GM18498 (cell line): ENCODE measurements at regions not wholly inside any gene's neighbourhood (a gene's known extent, or its start where the extent isn't known, plus 50 kb on each side); places are given as distances from the start of the nearest gene placed in this dataset.

Source experiments
- ATAC-seq: cut with Tn5 transposase; IDR thresholded peaks from one replicate; pipeline ENCODE4 v1.9.1; 2021; ENCODE audit warnings: mild to moderate bottlenecking, moderate library complexity; ENCODE audit not compliant: unreplicated experiment

DNA sequence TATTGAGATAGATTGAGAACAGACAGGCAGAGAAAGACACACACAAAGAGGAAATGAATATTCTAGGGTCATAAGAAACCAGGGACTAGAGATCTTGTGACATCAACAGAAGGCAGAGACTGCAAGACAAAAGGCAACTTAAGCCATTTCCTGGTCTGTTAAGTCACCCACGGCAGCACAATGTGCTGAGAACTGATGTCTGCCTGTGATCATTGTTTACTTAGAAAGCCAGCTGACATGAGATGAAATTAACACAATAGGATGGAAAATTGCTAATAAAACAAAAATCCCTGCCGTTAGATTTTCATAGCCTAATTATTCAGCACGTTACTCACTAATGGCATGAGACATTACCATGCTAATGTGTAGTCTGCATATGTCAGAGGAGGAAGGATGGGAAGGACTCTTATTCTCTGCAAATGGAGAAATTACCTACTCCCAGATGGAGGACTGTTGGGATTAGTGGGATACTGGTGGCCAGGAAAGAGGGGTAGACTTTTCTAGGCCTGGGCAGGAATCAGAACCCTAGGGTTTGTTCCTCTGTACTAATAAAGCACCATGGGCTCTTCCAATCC, 191.3 kb upstream of the PODXL start:
- ATAC-seq: no peak

- ATAC-seq: no peak
These were observed 189.2 kb upstream of the PODXL start for GRCh38 chr7:131745390-131746248.

DNA sequence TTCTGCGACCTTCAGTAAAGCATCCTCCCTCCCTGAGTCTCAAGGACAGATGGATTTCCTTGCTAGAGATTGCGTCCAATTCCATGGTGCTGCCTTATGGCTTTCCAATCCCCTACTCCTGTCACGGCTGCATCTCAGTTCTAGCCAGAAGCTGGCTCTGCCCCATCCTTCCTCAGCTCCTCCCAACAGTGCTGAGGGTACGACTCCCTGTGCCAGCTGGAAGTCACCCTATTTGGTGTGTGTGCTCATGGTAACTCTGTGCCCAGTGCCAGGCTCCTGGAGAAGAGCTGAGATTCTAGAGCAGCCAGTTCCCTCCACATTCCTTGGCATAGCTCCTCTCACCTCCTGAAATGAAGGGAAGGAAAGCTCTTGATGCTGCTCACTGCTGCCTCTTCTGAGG, 185.0 kb upstream of the PODXL start:
- no peak for ATAC-seq

DNA sequence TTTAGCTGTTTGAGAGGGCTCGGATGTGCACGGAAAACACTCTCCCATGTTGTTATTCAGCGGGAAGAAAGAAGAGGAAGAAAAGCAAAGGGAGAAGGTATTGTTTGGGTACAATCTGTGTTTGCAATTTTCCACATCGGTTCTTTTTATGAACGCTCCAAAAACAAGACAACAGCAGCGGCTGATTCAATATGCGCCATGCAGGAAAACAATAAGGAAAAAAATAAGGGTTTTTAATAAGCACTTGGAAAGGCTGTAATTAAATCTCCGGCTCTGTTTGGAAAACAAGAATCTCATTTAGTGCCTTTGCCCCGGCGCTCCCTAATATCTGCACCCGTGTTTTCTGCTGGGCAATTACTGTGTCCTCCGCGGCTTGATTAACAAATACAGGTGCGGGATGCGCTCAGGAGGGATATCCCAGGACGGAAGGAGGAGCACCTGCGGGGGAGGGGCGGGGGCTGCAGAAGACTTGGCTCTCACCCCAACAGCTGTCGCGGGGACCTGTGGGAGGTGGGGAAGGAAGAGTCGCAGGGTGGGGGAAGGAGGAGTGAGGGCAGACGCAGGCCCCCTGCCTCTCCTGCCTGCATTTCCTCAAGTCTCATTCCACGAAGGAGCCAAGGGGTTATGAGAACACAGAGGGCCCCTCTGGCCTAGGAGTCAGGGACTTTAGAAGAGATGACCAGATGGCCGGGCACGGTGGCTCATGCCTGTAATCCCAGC, 181.5 kb upstream of the PODXL start:
- no peak for ATAC-seq

DNA sequence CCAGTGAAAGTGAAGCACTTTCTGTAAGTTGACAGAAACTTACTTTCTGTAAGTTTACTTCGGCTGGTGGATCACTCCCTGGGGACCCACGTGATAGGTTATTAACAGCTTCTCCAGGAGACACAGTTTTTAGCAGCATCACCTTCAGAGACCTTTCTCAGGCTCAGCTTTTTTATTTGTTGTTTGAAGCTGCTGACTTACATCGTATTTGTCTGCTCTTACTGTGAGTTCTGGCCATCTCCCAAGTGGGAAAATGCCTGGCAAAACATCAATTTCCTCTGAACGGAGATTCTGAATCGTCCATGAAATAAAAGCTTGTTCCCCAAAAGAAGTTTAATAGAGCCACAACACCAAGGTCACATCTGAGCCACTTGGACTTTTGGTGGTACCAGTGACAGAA, 178.7 kb upstream of the PODXL start:
- no peak for ATAC-seq

- ATAC-seq: no peak
These were observed 177.2 kb upstream of the PODXL start for GRCh38 chr7:131733604-131734003.

DNA sequence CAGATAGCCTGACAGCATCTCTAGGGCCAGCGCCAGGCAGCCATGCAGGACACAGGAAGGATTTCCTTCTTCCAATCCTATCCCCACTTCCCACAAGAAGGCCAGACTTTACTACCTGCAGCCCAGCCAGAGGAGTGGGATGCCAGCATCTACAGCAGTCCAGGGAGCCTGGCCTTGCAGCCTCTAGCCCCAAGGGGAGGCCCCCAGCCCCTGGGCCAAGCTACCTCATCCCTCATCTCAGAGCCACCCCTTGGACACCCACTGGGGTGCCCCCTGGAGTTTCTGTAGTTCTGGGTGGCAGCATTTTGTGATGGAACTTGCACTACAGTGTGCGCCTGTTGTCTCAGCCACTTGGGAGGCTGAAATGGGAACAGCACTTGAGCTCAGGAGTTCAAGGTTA, 170.8 kb upstream of the PODXL start:
- no peak for ATAC-seq

- no peak for ATAC-seq
These were observed 170.3 kb upstream of the PODXL start for GRCh38 chr7:131726686-131727085.

GRCh38 chr7:131726031-131726430, 169.6 kb upstream of the PODXL start:
- no peak for ATAC-seq

DNA sequence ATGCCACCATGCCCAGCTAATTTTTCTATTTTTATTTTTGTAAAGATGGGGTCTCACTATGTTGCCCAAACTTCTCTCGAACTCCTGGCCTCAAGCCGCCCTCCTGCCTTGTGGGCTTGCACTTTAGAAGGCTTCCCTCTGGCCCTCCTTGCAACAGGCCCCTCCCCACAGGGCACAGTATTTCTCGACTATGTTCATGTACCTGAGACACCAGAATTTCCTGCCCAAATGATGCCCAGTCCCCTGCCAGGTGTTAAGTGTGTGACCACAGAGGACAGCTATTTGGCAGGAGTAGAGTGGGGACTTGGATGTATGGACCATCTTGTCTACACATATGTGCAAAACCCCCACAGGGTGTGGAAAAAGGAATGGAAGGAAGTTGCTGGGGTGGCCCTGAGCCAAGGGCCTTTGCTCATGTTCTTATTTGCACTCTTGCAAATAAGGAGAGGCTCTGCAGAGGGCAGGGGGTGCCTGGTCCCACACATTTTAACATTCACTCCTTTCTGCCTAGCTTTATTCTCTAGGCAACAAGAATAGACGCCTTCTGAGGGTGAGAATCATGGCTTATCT, 168.4 kb upstream of the PODXL start:
- ATAC-seq: no peak

- no peak for ATAC-seq
These were observed 167.5 kb upstream of the PODXL start for GRCh38 chr7:131723926-131724325.

DNA sequence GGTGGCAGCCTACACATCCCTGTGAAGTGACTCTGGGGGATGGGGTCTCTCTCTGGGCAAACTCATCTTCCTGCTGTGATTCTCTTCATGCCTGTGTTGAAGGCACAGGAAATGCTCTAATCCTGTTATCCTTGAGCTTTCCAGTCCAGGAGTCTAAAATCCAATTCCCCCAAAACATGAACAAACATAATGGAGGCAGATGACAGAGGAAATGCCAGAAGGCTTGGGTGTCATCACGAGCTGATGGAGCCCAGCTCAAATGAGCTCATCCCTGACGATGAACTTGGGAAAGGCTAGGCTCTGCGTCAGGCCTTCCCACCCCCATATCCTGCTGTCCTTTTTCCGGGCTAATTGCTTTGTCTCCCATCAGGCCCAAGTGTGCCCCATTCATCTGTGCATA, 165.9 kb upstream of the PODXL start:
- no peak for ATAC-seq

GRCh38 chr7:131721660-131722059, 165.2 kb upstream of the PODXL start:
- ATAC-seq: no peak

DNA sequence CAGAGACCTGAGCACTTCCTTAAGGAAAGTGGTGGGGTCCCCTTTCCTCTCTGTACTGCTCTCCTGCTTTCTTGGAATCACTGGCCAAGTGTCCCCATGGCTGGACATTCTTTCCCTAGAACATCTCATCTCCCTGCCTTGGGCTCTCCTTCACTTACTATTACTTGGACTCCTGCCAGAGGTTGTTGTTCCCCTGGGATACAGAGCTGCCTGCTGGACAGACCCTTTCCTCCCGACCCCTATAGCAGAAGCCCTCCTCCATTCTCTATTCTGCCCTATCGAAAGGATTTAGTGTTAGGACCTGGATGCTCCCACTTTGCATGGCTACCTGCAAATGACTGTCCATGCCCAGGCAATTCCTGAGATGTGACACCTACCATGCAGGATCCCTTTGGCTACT, 164.3 kb upstream of the PODXL start:
- no peak for ATAC-seq

DNA sequence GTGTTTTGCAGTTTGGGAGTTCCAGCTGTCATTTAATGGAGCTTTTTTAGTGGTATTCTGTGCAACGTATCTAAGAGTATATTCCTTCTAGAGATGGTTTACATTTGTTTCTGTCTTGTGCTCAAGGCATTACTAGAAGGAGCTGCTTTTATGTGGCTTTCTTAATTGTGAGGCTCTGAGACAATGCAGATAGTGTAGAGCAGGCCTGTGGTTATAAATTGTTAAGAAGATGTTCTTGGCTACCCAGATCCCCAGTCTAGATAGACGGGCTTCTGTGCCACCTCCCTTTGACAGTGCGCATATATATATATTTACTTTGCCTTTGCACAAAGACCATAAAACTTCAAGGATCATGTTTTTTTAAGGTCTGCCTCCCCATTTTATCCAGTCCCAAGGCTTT, 160.8 kb upstream of the PODXL start:
- ATAC-seq: no peak

DNA sequence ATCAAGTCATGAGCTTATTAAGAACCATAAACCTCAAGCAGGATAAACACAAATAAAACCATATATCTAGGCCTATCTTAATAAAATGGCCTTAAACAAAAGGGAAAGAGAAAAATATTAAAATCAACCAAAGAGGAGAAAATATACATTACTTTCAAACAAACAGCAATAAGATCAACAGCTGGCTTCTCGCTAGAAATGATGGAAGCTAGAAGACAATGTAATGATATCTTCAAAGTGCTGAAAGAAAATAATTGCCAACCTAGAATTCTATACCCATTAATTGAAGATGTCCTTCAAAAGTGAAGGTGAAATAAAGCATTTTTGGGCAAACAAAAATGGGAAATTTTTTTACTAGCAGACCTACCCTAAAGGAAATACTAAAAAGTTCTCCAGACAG, 142.9 kb upstream of the PODXL start:
- ATAC-seq: no peak

- ATAC-seq: no peak
These were observed 135.9 kb upstream of the PODXL start for GRCh38 chr7:131692131-131692960.

GRCh38 chr7:131691454-131692130, 135.2 kb upstream of the PODXL start:
- no peak for ATAC-seq

DNA sequence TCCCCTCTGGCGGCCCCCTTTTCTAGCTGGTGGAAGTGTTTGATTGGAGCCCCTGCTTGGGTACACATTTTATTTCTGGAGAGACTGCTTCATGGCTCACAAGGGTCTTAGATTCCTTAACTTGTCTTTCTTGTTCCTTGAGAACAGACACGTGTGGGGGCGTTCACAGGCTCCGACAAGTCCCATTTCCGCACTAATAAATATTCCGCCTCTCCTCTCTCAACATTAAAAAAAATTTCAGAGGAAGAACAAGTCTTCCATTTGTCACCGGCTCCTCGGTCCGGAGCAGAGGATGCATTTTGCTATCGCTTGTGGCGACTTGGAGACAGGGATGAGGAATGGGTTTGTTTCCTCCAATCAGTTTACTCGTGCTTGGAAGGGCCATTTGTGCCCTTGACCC, 134.0 kb upstream of the PODXL start:
- ATAC-seq: no peak

DNA sequence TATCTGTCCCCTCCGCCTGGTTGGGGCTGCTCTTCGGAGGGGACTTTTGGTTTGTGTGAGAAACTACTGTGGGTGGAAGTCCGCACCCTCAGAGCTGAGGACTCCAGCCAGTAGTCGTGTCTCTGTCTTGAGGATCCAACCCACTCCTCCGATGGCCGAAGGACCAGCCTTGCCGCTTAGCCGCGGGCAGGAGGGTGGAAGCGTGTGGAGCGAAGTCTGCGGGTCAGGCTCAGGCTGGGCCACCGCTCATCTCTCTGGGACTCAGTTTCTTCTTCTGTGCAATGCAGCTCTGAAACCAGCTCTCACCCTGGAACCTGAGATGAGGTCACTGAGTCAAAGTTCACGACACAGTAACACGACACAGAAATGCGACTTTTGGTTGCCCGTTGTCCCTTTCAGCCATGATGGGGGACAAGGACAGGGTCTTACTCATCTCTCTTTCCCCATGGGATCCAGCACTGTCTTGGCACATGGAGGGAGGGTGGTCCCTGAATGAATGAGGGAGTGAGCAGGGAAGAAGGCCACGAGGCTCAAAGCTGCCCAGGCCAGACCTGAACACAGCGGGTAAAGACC, 133.3 kb upstream of the PODXL start:
- no peak for ATAC-seq
